ENCODE measurements at regions not wholly inside any gene's neighbourhood (a gene's known extent, or its start where the extent isn't known, plus 50 kb on each side); places are given as distances from the start of the nearest gene placed in this dataset.

DNA sequence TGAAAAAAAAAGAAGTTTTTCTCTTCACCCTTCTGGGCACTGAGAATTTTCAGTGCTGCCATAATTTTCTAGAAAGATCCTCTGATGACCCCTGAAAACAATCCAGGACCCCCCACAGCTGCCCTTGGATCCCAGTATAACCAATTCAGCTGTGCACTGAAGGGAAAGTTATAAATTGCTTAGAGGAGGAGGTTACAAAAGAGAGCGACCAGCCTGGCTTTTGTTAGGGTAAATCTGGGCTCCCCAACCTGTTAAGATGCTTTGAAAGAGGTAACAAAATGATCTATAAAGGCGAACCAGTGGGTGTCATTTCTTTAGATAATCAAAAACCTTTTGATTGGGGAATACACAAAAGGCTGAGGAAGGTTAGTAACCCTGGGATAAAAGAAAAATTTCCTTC lies 407.9 kb upstream of the ATP11B start:
- TF ChIP-seq, protein P1, sequence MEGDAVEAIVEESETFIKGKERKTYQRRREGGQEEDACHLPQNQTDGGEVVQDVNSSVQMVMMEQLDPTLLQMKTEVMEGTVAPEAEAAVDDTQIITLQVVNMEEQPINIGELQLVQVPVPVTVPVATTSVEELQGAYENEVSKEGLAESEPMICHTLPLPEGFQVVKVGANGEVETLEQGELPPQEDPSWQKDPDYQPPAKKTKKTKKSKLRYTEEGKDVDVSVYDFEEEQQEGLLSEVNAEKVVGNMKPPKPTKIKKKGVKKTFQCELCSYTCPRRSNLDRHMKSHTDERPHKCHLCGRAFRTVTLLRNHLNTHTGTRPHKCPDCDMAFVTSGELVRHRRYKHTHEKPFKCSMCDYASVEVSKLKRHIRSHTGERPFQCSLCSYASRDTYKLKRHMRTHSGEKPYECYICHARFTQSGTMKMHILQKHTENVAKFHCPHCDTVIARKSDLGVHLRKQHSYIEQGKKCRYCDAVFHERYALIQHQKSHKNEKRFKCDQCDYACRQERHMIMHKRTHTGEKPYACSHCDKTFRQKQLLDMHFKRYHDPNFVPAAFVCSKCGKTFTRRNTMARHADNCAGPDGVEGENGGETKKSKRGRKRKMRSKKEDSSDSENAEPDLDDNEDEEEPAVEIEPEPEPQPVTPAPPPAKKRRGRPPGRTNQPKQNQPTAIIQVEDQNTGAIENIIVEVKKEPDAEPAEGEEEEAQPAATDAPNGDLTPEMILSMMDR (IDR thresholded peaks at IDR 0.05): no peak
- no peak for TF ChIP-seq POLR2A (IDR thresholded peaks at IDR 0.05)

Measured in vagina (tissue), 2 donors.